HepG2 (cell line): ENCODE measurements at regions not wholly inside any gene's neighbourhood (a gene's known extent, or its start where the extent isn't known, plus 50 kb on each side); places are given as distances from the start of the nearest gene placed in this dataset.

Source experiments
- ATAC-seq: fragments of 200-7000 bp; cut with Tn5 transposase; 3 replicates; pipeline ENCODE4 v1.9.1; 2020; ENCODE audit warnings: mild to moderate bottlenecking, moderate library complexity
- BruUV-seq: library from RNA; stranded (reverse); fragments of 400-500 nt; replicated peaks from 2 replicates; lab custom pipeline; 2021; lab: Mats Ljungman, UMichigan
- CTCF ChIA-PET: fragments of 300-600 bp; formaldehyde crosslinking; extraction: SDS; loops from one replicate; lab custom pipeline; 2021; ENCODE audit warnings: low total read pairs, inconsistent platforms, low intra/inter-chr PET ratio; lab: Yijun Ruan, JAX
- POLR2A ChIA-PET: fragments of 350-600 bp; sonication (Branson Sonifier 250); formaldehyde crosslinking; loops from one replicate; lab custom pipeline; 2020; ENCODE audit warnings: antibody characterized with exemption, inconsistent platforms; lab: Yijun Ruan, JAX
- DNase-seq: peaks from one replicate; pipeline ENCODE4 v3.0.0-alpha.2; 2015; ENCODE audit warnings: low spot score
- FAIRE-seq: peaks from 3 replicates; lab custom pipeline; 2011; peaks lifted over from hg19 to GRCh38; lab: Jason Lieb, UNC
- H2AFZ ChIP-seq: one replicate; pipeline ENCODE4 v1.6.1; 2011; ENCODE audit warnings: low read length, inconsistent platforms
- H3K27ac ChIP-seq: fragments of 300-600 bp; 3 replicates; pipeline ENCODE4 v1.8.0; 2011; ENCODE audit warnings: mixed run types, mild to moderate bottlenecking, mixed read lengths, low read length, inconsistent platforms; ENCODE audit not compliant: insufficient read depth; ENCODE audit errors: extremely low read length
- H3K27me3 ChIP-seq, 2 experiments: fragments of 200-600 bp in 1 of 2; 2 replicates in 1 of 2; 3 replicates in 1 of 2; pipeline versions ENCODE4 v1.6.0 to v1.8.0; 2011; ENCODE audit warnings: low read length in 2 of 2, mild to moderate bottlenecking in 2 of 2, moderate library complexity in 2 of 2, inconsistent platforms in 1 of 2; ENCODE audit not compliant: insufficient read depth in 2 of 2, control insufficient read depth in 1 of 2
- H3K36me3 ChIP-seq, 2 experiments: fragments of 200-600 bp in 1 of 2; replicated peaks in 1 of 2; 2 replicates in 1 of 2; 3 replicates in 1 of 2; pipeline versions ENCODE4 v1.5.1 to v1.8.0; 2011; ENCODE audit warnings: low read length in 2 of 2, inconsistent platforms in 1 of 2; ENCODE audit not compliant: insufficient read depth in 2 of 2, control insufficient read depth in 1 of 2
- H3K4me1 ChIP-seq: 2 replicates; pipeline ENCODE4 v1.5.1; 2012; ENCODE audit warnings: low read length, inconsistent platforms; ENCODE audit not compliant: insufficient read depth
- H3K4me2 ChIP-seq: 2 replicates; pipeline ENCODE4 v1.6.0; 2011; ENCODE audit warnings: low read depth, low read length, inconsistent platforms
- H3K4me3 ChIP-seq, 3 experiments: fragments of 200-600 bp in 1 of 3; sonication (generic), shearing (Covaris generic) in 1 of 3; replicated peaks in 1 of 3; 2 replicates each; pipeline ENCODE4 v1.5.1; 2011 to 2016; ENCODE audit warnings: low read length in 3 of 3, inconsistent platforms in 2 of 3, low read depth in 2 of 3, mild to moderate bottlenecking in 2 of 3, control low read depth in 1 of 3, mixed read lengths in 1 of 3; ENCODE audit not compliant: insufficient read depth in 1 of 3
- H3K79me2 ChIP-seq: one replicate; pipeline ENCODE4 v1.6.1; 2011; ENCODE audit warnings: low read length, inconsistent platforms; ENCODE audit not compliant: insufficient read depth
- H3K9ac ChIP-seq: 2 replicates; pipeline ENCODE4 v1.6.0; 2011; ENCODE audit warnings: mild to moderate bottlenecking, low read depth, low read length, inconsistent platforms; ENCODE audit not compliant: insufficient read depth
- H3K9me3 ChIP-seq: 2 replicates; pipeline ENCODE4 v1.5.1; 2012; ENCODE audit warnings: mild to moderate bottlenecking, low read length
- H4K20me1 ChIP-seq: 2 replicates; pipeline ENCODE4 v1.6.0; 2011; ENCODE audit warnings: inconsistent platforms, mild to moderate bottlenecking, low read length, moderate library complexity; ENCODE audit not compliant: insufficient read depth
- CREB1 ChIP-seq, 2 experiments: fragments of 450-650 bp in 1 of 2; IDR thresholded peaks; 2 replicates each; pipeline ENCODE4 v1.6.1; 2016 to 2017; ENCODE audit warnings: control low read depth in 1 of 2, mild to moderate bottlenecking in 1 of 2, missing compliant biosample characterization in 1 of 2, missing genetic modification characterization in 1 of 2
- HCFC1 ChIP-seq: fragments of 150-350 bp; IDR thresholded peaks from 2 replicates; pipeline ENCODE4 v1.6.1; 2014; ENCODE audit warnings: low read depth, low read length
- KLF16 ChIP-seq, 2 experiments: sonication (generic) in 1 of 2; formaldehyde crosslinking in 1 of 2; IDR thresholded peaks; 2 replicates each; pipeline versions ENCODE4 v1.6.1 to v1.8.0; 2016 to 2023; ENCODE audit warnings: missing genetic modification reagents in 2 of 2, missing compliant biosample characterization in 1 of 2
- NFE2L1 ChIP-seq: sonication (generic); formaldehyde crosslinking; IDR thresholded peaks from 2 replicates; pipeline ENCODE4 v1.4.0; 2020; ENCODE audit warnings: missing genetic modification reagents, mild to moderate bottlenecking, borderline replicate concordance
- PLRG1 ChIP-seq: fragments of 450-650 bp; conservative IDR thresholded peaks from 2 replicates; pipeline ENCODE4 v1.6.1; 2016
- SNAI1 ChIP-seq: sonication (generic); formaldehyde crosslinking; IDR thresholded peaks from 2 replicates; pipeline ENCODE4 v1.5.0; 2020; ENCODE audit warnings: mild to moderate bottlenecking, missing genetic modification reagents, borderline replicate concordance
- ZNF350 ChIP-seq: sonication (generic); formaldehyde crosslinking; IDR thresholded peaks from 2 replicates; pipeline ENCODE4 v1.4.0; 2020; ENCODE audit warnings: mild to moderate bottlenecking, low read depth, missing genetic modification reagents, borderline replicate concordance
- ZNF7 ChIP-seq: IDR thresholded peaks from 2 replicates; pipeline ENCODE4 v1.6.1; 2016; ENCODE audit warnings: missing biosample characterization, missing genetic modification reagents
- ZNF724P ChIP-seq: sonication (generic); formaldehyde crosslinking; IDR thresholded peaks from 2 replicates; pipeline ENCODE4 v1.8.0; 2022; ENCODE audit warnings: missing genetic modification reagents, borderline replicate concordance
- ZNF879 ChIP-seq: sonication (generic); formaldehyde crosslinking; IDR thresholded peaks from 2 replicates; pipeline ENCODE4 v1.8.1; 2023; ENCODE audit warnings: missing genetic modification reagents
- ZSCAN20 ChIP-seq: sonication (generic); formaldehyde crosslinking; IDR thresholded peaks from 2 replicates; pipeline ENCODE4 v1.4.0; 2020; ENCODE audit warnings: missing genetic modification reagents, mild to moderate bottlenecking, borderline replicate concordance
- whole genome bisulfite sequencing: methylation state at CpG from one replicate; pipeline ENCODE4 v1.1.6; 2017; ENCODE audit warnings: low lambda C conversion rate; 5-methylcytosine and 5-hydroxymethylcytosine counted together
- in situ Hi-C: cut with HindIII; loops from 2 replicates; pipeline ENCODE4 v1.10.0; 2017; ENCODE audit warnings: low pct_unique_long_range_greater_than_20kb; ENCODE audit not compliant: extremely low pct_ligation_motif_present
- intact Hi-C: fragments of 100-400 bp; cut with micrococcal nuclease; formaldehyde crosslinking; loops from one replicate; pipeline ENCODE4 v1.10.0; 2022; ENCODE audit not compliant: unreplicated experiment
- TF ChIP-seq, protein P1 (sequence below): sonication (generic); formaldehyde crosslinking; IDR thresholded peaks from 2 replicates; pipeline ENCODE4 v1.4.0; 2020; ENCODE audit warnings: missing genetic modification reagents
- TF ChIP-seq, protein P2 (sequence below): sonication (generic); formaldehyde crosslinking; IDR thresholded peaks from 2 replicates; pipeline ENCODE4 v1.5.1; 2020; ENCODE audit warnings: mild to moderate bottlenecking, missing genetic modification reagents, borderline replicate concordance
- TF ChIP-seq, protein P3 (sequence below): sonication (generic); formaldehyde crosslinking; IDR thresholded peaks from 2 replicates; pipeline ENCODE4 v1.5.1; 2020; ENCODE audit warnings: mild to moderate bottlenecking, missing genetic modification reagents, moderate library complexity
- TF ChIP-seq, protein P4 (sequence below): sonication (generic); formaldehyde crosslinking; IDR thresholded peaks from 2 replicates; pipeline ENCODE4 v1.4.0; 2020; ENCODE audit warnings: missing genetic modification reagents, borderline replicate concordance

DNA sequence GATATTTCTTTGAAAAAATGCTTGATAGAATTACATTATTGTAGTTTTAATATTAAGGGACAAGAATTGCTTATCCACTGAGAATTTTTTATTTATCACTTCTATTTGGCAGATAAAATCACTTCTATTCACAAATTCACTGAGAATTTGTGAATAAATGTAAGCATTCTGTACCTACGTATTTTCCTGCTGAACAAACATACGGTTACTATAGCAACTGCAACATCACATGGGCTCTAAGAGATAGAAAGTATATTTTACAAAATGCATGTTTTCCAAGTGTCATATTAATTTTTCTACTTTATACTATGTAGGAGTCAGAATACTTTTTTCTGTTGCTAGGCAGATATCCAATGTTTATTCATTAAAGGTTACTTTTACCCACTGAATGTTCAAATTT is 166.2 kb downstream of the ZIC1 start:
- CTCF ChIA-PET = no interaction called here
- no peak overlapping the region for H3K9ac ChIP-seq
- no peak overlapping the region for H3K27ac ChIP-seq
- no peak overlapping the region for H2AFZ ChIP-seq
- in situ Hi-C loops (no loop called here), intact Hi-C loops (no loop called here)
- no peak for FAIRE-seq
- POLR2A ChIA-PET = no interaction called here
- H3K4me3 ChIP-seq = no peak overlapping the region
- 0% methylated on average over 2 of the region's 2 CpGs for WGBS
- H4K20me1 ChIP-seq = no peaks in the 10 kb centered on the region
- H3K36me3 ChIP-seq = no peaks in the 10 kb centered on the region
- no peaks in the 10 kb centered on the region for H3K27me3 ChIP-seq
- DNase-seq = no peak
- BruUV-seq = no TSS peak
- H3K79me2 ChIP-seq = no peaks in the 10 kb centered on the region
- H3K4me1 ChIP-seq = no peaks in the 10 kb centered on the region
- no peaks in the 10 kb centered on the region for H3K9me3 ChIP-seq
- no peak overlapping the region for H3K4me2 ChIP-seq
- ATAC-seq = no peak
- TF ChIP-seq ZNF350 = no peak
- no peak for TF ChIP-seq KLF16 (CRISPR knock-in tag; IDR thresholded peaks at IDR 0.05)
- TF ChIP-seq ZNF7 (CRISPR knock-in tag) = no peak
- TF ChIP-seq CREB1 (IDR thresholded peaks at IDR 0.05) = no peak
- no peak for TF ChIP-seq CREB1 (CRISPR knock-in tag; IDR thresholded peaks at IDR 0.05)
- TF ChIP-seq HCFC1 = no peak
- no peak for TF ChIP-seq ZNF879 (CRISPR knock-in tag)
- no peak for TF ChIP-seq SNAI1 (CRISPR knock-in tag)
- TF ChIP-seq, protein P1, sequence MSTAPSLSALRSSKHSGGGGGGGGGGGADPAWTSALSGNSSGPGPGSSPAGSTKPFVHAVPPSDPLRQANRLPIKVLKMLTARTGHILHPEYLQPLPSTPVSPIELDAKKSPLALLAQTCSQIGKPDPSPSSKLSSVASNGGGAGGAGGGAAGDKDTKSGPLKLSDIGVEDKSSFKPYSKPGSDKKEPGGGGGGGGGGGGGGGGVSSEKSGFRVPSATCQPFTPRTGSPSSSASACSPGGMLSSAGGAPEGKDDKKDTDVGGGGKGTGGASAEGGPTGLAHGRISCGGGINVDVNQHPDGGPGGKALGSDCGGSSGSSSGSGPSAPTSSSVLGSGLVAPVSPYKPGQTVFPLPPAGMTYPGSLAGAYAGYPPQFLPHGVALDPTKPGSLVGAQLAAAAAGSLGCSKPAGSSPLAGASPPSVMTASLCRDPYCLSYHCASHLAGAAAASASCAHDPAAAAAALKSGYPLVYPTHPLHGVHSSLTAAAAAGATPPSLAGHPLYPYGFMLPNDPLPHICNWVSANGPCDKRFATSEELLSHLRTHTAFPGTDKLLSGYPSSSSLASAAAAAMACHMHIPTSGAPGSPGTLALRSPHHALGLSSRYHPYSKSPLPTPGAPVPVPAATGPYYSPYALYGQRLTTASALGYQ (CRISPR knock-in tag) = no peak
- TF ChIP-seq PLRG1 = no peak
- no peak for TF ChIP-seq ZNF724P (CRISPR knock-in tag)
- no peak for TF ChIP-seq ZSCAN20 (CRISPR knock-in tag)
- TF ChIP-seq, protein P2, sequence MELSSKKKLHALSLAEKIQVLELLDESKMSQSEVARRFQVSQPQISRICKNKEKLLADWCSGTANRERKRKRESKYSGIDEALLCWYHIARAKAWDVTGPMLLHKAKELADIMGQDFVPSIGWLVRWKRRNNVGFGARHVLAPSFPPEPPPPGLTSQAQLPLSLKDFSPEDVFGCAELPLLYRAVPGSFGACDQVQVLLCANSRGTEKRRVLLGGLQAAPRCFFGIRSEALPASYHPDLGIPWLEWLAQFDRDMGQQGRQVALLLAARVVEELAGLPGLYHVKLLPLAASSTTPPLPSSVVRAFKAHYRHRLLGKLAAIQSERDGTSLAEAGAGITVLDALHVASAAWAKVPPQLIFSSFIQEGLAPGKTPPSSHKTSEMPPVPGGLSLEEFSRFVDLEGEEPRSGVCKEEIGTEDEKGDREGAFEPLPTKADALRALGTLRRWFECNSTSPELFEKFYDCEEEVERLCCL (CRISPR knock-in tag) = no peak
- TF ChIP-seq, protein P3, sequence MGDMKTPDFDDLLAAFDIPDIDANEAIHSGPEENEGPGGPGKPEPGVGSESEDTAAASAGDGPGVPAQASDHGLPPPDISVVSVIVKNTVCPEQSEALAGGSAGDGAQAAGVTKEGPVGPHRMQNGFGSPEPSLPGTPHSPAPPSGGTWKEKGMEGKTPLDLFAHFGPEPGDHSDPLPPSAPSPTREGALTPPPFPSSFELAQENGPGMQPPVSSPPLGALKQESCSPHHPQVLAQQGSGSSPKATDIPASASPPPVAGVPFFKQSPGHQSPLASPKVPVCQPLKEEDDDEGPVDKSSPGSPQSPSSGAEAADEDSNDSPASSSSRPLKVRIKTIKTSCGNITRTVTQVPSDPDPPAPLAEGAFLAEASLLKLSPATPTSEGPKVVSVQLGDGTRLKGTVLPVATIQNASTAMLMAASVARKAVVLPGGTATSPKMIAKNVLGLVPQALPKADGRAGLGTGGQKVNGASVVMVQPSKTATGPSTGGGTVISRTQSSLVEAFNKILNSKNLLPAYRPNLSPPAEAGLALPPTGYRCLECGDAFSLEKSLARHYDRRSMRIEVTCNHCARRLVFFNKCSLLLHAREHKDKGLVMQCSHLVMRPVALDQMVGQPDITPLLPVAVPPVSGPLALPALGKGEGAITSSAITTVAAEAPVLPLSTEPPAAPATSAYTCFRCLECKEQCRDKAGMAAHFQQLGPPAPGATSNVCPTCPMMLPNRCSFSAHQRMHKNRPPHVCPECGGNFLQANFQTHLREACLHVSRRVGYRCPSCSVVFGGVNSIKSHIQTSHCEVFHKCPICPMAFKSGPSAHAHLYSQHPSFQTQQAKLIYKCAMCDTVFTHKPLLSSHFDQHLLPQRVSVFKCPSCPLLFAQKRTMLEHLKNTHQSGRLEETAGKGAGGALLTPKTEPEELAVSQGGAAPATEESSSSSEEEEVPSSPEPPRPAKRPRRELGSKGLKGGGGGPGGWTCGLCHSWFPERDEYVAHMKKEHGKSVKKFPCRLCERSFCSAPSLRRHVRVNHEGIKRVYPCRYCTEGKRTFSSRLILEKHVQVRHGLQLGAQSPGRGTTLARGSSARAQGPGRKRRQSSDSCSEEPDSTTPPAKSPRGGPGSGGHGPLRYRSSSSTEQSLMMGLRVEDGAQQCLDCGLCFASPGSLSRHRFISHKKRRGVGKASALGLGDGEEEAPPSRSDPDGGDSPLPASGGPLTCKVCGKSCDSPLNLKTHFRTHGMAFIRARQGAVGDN (CRISPR knock-in tag) = no peak
- TF ChIP-seq NFE2L1 = no peak
- TF ChIP-seq, protein P4, sequence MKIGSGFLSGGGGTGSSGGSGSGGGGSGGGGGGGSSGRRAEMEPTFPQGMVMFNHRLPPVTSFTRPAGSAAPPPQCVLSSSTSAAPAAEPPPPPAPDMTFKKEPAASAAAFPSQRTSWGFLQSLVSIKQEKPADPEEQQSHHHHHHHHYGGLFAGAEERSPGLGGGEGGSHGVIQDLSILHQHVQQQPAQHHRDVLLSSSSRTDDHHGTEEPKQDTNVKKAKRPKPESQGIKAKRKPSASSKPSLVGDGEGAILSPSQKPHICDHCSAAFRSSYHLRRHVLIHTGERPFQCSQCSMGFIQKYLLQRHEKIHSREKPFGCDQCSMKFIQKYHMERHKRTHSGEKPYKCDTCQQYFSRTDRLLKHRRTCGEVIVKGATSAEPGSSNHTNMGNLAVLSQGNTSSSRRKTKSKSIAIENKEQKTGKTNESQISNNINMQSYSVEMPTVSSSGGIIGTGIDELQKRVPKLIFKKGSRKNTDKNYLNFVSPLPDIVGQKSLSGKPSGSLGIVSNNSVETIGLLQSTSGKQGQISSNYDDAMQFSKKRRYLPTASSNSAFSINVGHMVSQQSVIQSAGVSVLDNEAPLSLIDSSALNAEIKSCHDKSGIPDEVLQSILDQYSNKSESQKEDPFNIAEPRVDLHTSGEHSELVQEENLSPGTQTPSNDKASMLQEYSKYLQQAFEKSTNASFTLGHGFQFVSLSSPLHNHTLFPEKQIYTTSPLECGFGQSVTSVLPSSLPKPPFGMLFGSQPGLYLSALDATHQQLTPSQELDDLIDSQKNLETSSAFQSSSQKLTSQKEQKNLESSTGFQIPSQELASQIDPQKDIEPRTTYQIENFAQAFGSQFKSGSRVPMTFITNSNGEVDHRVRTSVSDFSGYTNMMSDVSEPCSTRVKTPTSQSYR (CRISPR knock-in tag) = no peak
